IgD-negative memory B cell (primary cell): ENCODE measurements at regions not wholly inside any gene's neighbourhood (a gene's known extent, or its start where the extent isn't known, plus 50 kb on each side); places are given as distances from the start of the nearest gene placed in this dataset.

Experiments used
- H3K27ac Mint-ChIP-seq, 3 donors: one replicate each; pipeline ENCODE4 v1.8.0; 2020 to 2022; ENCODE audit warnings: mild to moderate bottlenecking in 3 of 3, mixed read lengths in 3 of 3, moderate library complexity in 1 of 3
- H3K27me3 Mint-ChIP-seq: one replicate; pipeline ENCODE4 v1.8.0; 2021; ENCODE audit warnings: mixed read lengths
- H3K36me3 Mint-ChIP-seq: one replicate; pipeline ENCODE4 v1.8.0; 2020; ENCODE audit warnings: mild to moderate bottlenecking, mixed read lengths
- H3K4me1 Mint-ChIP-seq, 3 donors: one replicate each; pipeline ENCODE4 v1.8.0; 2020 to 2022; ENCODE audit warnings: mixed read lengths in 3 of 3, mild to moderate bottlenecking in 1 of 3
- H3K4me3 Mint-ChIP-seq, 4 donors: one replicate each; pipeline ENCODE4 v1.8.0; 2020 to 2022; ENCODE audit warnings: mild to moderate bottlenecking in 4 of 4, mixed read lengths in 4 of 4, moderate library complexity in 3 of 4
- H3K9me3 Mint-ChIP-seq, 3 donors: one replicate each; pipeline ENCODE4 v1.8.0; 2020 to 2021; ENCODE audit warnings: mixed read lengths in 3 of 3, mild to moderate bottlenecking in 1 of 3

GRCh38 chr3:187567661-187568121 lies 102.5 kb downstream of the SST start:
- no peak overlapping the region for H3K4me3 Mint-ChIP-seq
- no peaks in the 10 kb centered on the region for H3K36me3 Mint-ChIP-seq
- H3K27me3 Mint-ChIP-seq, result peaks cover 8% of the 10 kb centered on the region
- H3K9me3 Mint-ChIP-seq, result no peaks in the 10 kb centered on the region
- peaks cover 4 to 9% (median 5%) of the 10 kb centered on the region in 3 donors for H3K4me1 Mint-ChIP-seq
- no peak overlapping the region for H3K27ac Mint-ChIP-seq

GRCh38 chr3:187567021-187567420 lies 103.2 kb downstream of the SST start:
- H3K4me3 Mint-ChIP-seq, result no peak overlapping the region
- no peak overlapping the region for H3K27ac Mint-ChIP-seq
- H3K4me1 Mint-ChIP-seq, result peaks cover 4 to 9% (median 5%) of the 10 kb centered on the region in 3 donors
- H3K36me3 Mint-ChIP-seq, result no peaks in the 10 kb centered on the region
- peaks cover 8% of the 10 kb centered on the region for H3K27me3 Mint-ChIP-seq
- H3K9me3 Mint-ChIP-seq, result no peaks in the 10 kb centered on the region

GRCh38 chr3:187565701-187566100 lies 104.5 kb downstream of the SST start:
- Mint-ChIP-seq H3K9me3 (no peaks in the 10 kb centered on the region), H3K27ac (no peak overlapping the region), H3K4me1 (peaks cover 4 to 9% (median 5%) of the 10 kb centered on the region in 3 donors), H3K27me3 (peaks cover 7% of the 10 kb centered on the region), H3K36me3 (no peaks in the 10 kb centered on the region), H3K4me3 (no peak overlapping the region)

GRCh38 chr3:187558990-187559389 lies 111.2 kb downstream of the SST start:
- no peak overlapping the region for H3K4me3 Mint-ChIP-seq
- no peaks in the 10 kb centered on the region for H3K36me3 Mint-ChIP-seq
- H3K4me1 Mint-ChIP-seq, result peaks cover 0 to 1% (median 0%) of the 10 kb centered on the region in 3 donors
- peaks cover 2% of the 10 kb centered on the region for H3K27me3 Mint-ChIP-seq
- no peak overlapping the region for H3K27ac Mint-ChIP-seq
- no peaks in the 10 kb centered on the region for H3K9me3 Mint-ChIP-seq

- Mint-ChIP-seq H3K27me3 (peaks cover 15% of the 10 kb centered on the region), H3K4me1 (no peaks in the 10 kb centered on the region), H3K36me3 (no peaks in the 10 kb centered on the region), H3K9me3 (peaks cover 0 to 3% (median 0%) of the 10 kb centered on the region in 3 donors), H3K27ac (no peak overlapping the region), H3K4me3 (no peak overlapping the region)
Observed at GRCh38 chr3:187551416-187551815, 118.8 kb downstream of the SST start.

GRCh38 chr3:187550446-187550845 lies 119.7 kb downstream of the SST start:
- Mint-ChIP-seq H3K36me3 (no peaks in the 10 kb centered on the region), H3K9me3 (peaks cover 0 to 3% (median 0%) of the 10 kb centered on the region in 3 donors), H3K4me1 (no peaks in the 10 kb centered on the region), H3K27me3 (peaks cover 18% of the 10 kb centered on the region), H3K4me3 (no peak overlapping the region), H3K27ac (no peak overlapping the region)

- no peaks in the 10 kb centered on the region for H3K4me1 Mint-ChIP-seq
- no peaks in the 10 kb centered on the region for H3K36me3 Mint-ChIP-seq
- peaks cover 0 to 3% (median under 1%) of the 10 kb centered on the region in 3 donors for H3K9me3 Mint-ChIP-seq
- H3K27me3 Mint-ChIP-seq, result peaks cover 10% of the 10 kb centered on the region
- H3K4me3 Mint-ChIP-seq, result no peak overlapping the region
- H3K27ac Mint-ChIP-seq, result no peak overlapping the region
Observed at GRCh38 chr3:187545366-187545765, 124.8 kb downstream of the SST start.

- H3K9me3 Mint-ChIP-seq, result peaks cover 0 to 3% (median 2%) of the 10 kb centered on the region in 3 donors
- no peak overlapping the region for H3K4me3 Mint-ChIP-seq
- H3K27ac Mint-ChIP-seq, result no peak overlapping the region
- no peaks in the 10 kb centered on the region for H3K4me1 Mint-ChIP-seq
- no peaks in the 10 kb centered on the region for H3K36me3 Mint-ChIP-seq
- H3K27me3 Mint-ChIP-seq, result peaks cover 5% of the 10 kb centered on the region
Observed at GRCh38 chr3:187544326-187544725, 125.9 kb downstream of the SST start.

- Mint-ChIP-seq H3K4me1 (no peaks in the 10 kb centered on the region), H3K36me3 (no peaks in the 10 kb centered on the region), H3K4me3 (no peak overlapping the region), H3K9me3 (peaks cover 0 to 2% (median 0%) of the 10 kb centered on the region in 3 donors), H3K27ac (no peak overlapping the region), H3K27me3 (no peaks in the 10 kb centered on the region)
Observed at GRCh38 chr3:187540847-187541246, 129.3 kb downstream of the SST start.

GRCh38 chr3:187536185-187536584 lies 134.0 kb downstream of the SST start:
- Mint-ChIP-seq H3K27ac (no peak overlapping the region), H3K9me3 (peaks cover 0 to 2% (median 0%) of the 10 kb centered on the region in 3 donors), H3K36me3 (no peaks in the 10 kb centered on the region), H3K4me1 (no peaks in the 10 kb centered on the region), H3K27me3 (peaks cover 9% of the 10 kb centered on the region), H3K4me3 (no peak overlapping the region)

- Mint-ChIP-seq H3K4me1 (no peaks in the 10 kb centered on the region), H3K27ac (no peak overlapping the region), H3K36me3 (no peaks in the 10 kb centered on the region), H3K9me3 (no peaks in the 10 kb centered on the region), H3K4me3 (no peak overlapping the region), H3K27me3 (peaks cover 9% of the 10 kb centered on the region)
Observed at GRCh38 chr3:187533797-187534196, 136.4 kb downstream of the SST start.

- Mint-ChIP-seq H3K4me3 (no peak overlapping the region), H3K9me3 (no peaks in the 10 kb centered on the region), H3K27ac (no peak overlapping the region), H3K4me1 (no peaks in the 10 kb centered on the region), H3K27me3 (peaks cover 9% of the 10 kb centered on the region), H3K36me3 (no peaks in the 10 kb centered on the region)
Observed at GRCh38 chr3:187531831-187532230, 138.4 kb downstream of the SST start.

GRCh38 chr3:187522890-187523289 lies 147.3 kb downstream of the SST start:
- Mint-ChIP-seq H3K27me3 (peaks cover 1% of the 10 kb centered on the region), H3K4me3 (no peak overlapping the region), H3K9me3 (no peaks in the 10 kb centered on the region), H3K36me3 (no peaks in the 10 kb centered on the region), H3K27ac (no peak overlapping the region), H3K4me1 (peaks cover 5 to 9% (median 9%) of the 10 kb centered on the region in 3 donors)

GRCh38 chr3:187522293-187522692 lies 147.9 kb downstream of the SST start:
- Mint-ChIP-seq H3K4me1 (peaks cover 5 to 9% (median 9%) of the 10 kb centered on the region in 3 donors), H3K4me3 (no peak overlapping the region), H3K36me3 (no peaks in the 10 kb centered on the region), H3K27ac (no peak overlapping the region), H3K9me3 (no peaks in the 10 kb centered on the region), H3K27me3 (peaks cover 1% of the 10 kb centered on the region)

- Mint-ChIP-seq H3K4me3 (no peak overlapping the region), H3K9me3 (no peaks in the 10 kb centered on the region), H3K36me3 (no peaks in the 10 kb centered on the region), H3K27me3 (peaks cover 1% of the 10 kb centered on the region), H3K4me1 (peaks cover 5 to 9% (median 9%) of the 10 kb centered on the region in 3 donors), H3K27ac (no peak overlapping the region)
Observed at GRCh38 chr3:187521546-187521945, 148.6 kb downstream of the SST start.

GRCh38 chr3:187520027-187520945 lies 149.9 kb downstream of the SST start:
- Mint-ChIP-seq H3K27ac (no peak overlapping the region), H3K9me3 (no peaks in the 10 kb centered on the region), H3K36me3 (no peaks in the 10 kb centered on the region), H3K4me1 (peaks cover 5 to 9% (median 9%) of the 10 kb centered on the region in 3 donors), H3K27me3 (peaks cover 1% of the 10 kb centered on the region), H3K4me3 (no peak overlapping the region)
